NCI-H774 (cell line): ENCODE measurements at regions not wholly inside any gene's neighbourhood (a gene's known extent, or its start where the extent isn't known, plus 50 kb on each side); places are given as distances from the start of the nearest gene placed in this dataset.
A peak's percentile ranks its signal among the peaks of the same experiment; 100 is the strongest.
"Not testable (repeated sequence)": the region's sequence is repeated elsewhere in the genome, so short reads cannot be mapped to it uniquely, and the experiment has no call there.

Source experiments
- DNase-seq: peaks from one replicate; lab custom pipeline; 2025; lab: John Stamatoyannopoulos, UW

GRCh38 chr1:103469801-103470200 lies 55.7 kb upstream of the RNPC3 start:
- no peak for DNase-seq

- DNase-seq, result no peak
Measured at GRCh38 chr1:103467100-103467499, 58.4 kb upstream of the RNPC3 start.

- peak; percentile 3 for DNase-seq
Measured at GRCh38 chr1:103461161-103462105, 64.1 kb upstream of the RNPC3 start.

- no peak for DNase-seq
Measured at GRCh38 chr1:103460511-103460910, 65.0 kb upstream of the RNPC3 start.

GRCh38 chr1:103459346-103459745 lies 66.2 kb upstream of the RNPC3 start:
- DNase-seq, result no peak

- DNase-seq, result no peak
Measured at GRCh38 chr1:103457886-103458455, 67.5 kb upstream of the RNPC3 start.

GRCh38 chr1:103448560-103448959 lies 76.9 kb upstream of the RNPC3 start:
- no peak for DNase-seq

GRCh38 chr1:103447471-103447870 lies 78.0 kb upstream of the RNPC3 start:
- no peak for DNase-seq

- DNase-seq, result no peak
Measured at GRCh38 chr1:103441342-103441741, 84.2 kb upstream of the RNPC3 start.

- DNase-seq, result not testable (repeated sequence)
Measured at GRCh38 chr1:103436568-103437100, 88.9 kb upstream of the RNPC3 start.

- no peak for DNase-seq
Measured at GRCh38 chr1:103435443-103435842, 90.1 kb upstream of the RNPC3 start.

- DNase-seq, result no peak
Measured at GRCh38 chr1:103424650-103425049, 100.8 kb upstream of the RNPC3 start.

- DNase-seq, result no peak
Measured at GRCh38 chr1:103416681-103417286, 108.7 kb upstream of the RNPC3 start.

GRCh38 chr1:103387898-103388297 lies 137.6 kb upstream of the RNPC3 start:
- DNase-seq, result no peak

GRCh38 chr1:103373991-103374390 lies 151.5 kb upstream of the RNPC3 start:
- no peak for DNase-seq

- no peak for DNase-seq
Measured at GRCh38 chr1:103372866-103373265, 152.6 kb upstream of the RNPC3 start.

GRCh38 chr1:103371234-103371633 lies 154.3 kb upstream of the RNPC3 start:
- no peak for DNase-seq

GRCh38 chr1:103367186-103367585 lies 158.3 kb upstream of the RNPC3 start:
- no peak for DNase-seq

GRCh38 chr1:103365860-103366569 lies 159.5 kb upstream of the RNPC3 start:
- no peak for DNase-seq

- no peak for DNase-seq
Measured at GRCh38 chr1:103363008-103363365, 162.5 kb upstream of the RNPC3 start.

- no peak for DNase-seq
Measured at GRCh38 chr1:103362348-103363007, 163.0 kb upstream of the RNPC3 start.

- no peak for DNase-seq
Measured at GRCh38 chr1:103353391-103353790, 172.1 kb upstream of the RNPC3 start.
